ENCODE measurements at regions not wholly inside any gene's neighbourhood (a gene's known extent, or its start where the extent isn't known, plus 50 kb on each side); places are given as distances from the start of the nearest gene placed in this dataset.

- no peak for TF ChIP-seq POLR2AphosphoS5 (IDR thresholded peaks at IDR 0.05; ENCODE audit: borderline replicate concordance, low read depth, low read length)
- no peak for TF ChIP-seq EZH2 (IDR thresholded peaks at IDR 0.05)
Observed at GRCh38 chr5:58268268-58268667, 191.6 kb downstream of the PLK2 start.

Measured in SK-N-MC (cell line).